CD4-positive, alpha-beta T cell (primary cell): ENCODE measurements at regions not wholly inside any gene's neighbourhood (a gene's known extent, or its start where the extent isn't known, plus 50 kb on each side); places are given as distances from the start of the nearest gene placed in this dataset.

Experiments used
- ATAC-seq: fragments of 200-7000 bp; cut with Tn5 transposase; one replicate; pipeline ENCODE4 v1.10.0; 2022; ENCODE audit warnings: mild to moderate bottlenecking; ENCODE audit not compliant: poor library complexity
- CTCF ChIA-PET: fragments of 350-600 bp; sonication (Branson Sonifier 250); formaldehyde crosslinking; loops from one replicate; lab custom pipeline; 2021; ENCODE audit warnings: antibody characterized with exemption, inconsistent platforms; lab: Charles Lee
- POLR2A ChIA-PET: fragments of 350-600 bp; sonication (Branson Sonifier 250); formaldehyde crosslinking; loops from one replicate; lab custom pipeline; 2021; ENCODE audit warnings: antibody characterized with exemption, inconsistent platforms; lab: Charles Lee
- DNase-seq, 14 experiments: peaks; one replicate each; pipeline ENCODE4 v3.0.0-alpha.2; 2013 to 2020; ENCODE audit warnings: mixed read lengths in 2 of 14
- H3K27ac ChIP-seq, 2 donors: one replicate each; pipeline versions ENCODE4 v1.5.1 to v1.7.0; 2013; ENCODE audit warnings: low read length in 2 of 2, low read depth in 1 of 2, mild to moderate bottlenecking in 1 of 2
- H3K27me3 ChIP-seq, 2 experiments: 1 replicate in 1 of 2; 2 replicates in 1 of 2; pipeline versions ENCODE4 v1.6.1 to v1.7.0; 2013; ENCODE audit warnings: low read length in 2 of 2, control low read depth in 1 of 2, mild to moderate bottlenecking in 1 of 2, moderate library complexity in 1 of 2; ENCODE audit not compliant: insufficient read depth in 2 of 2, control insufficient read depth in 1 of 2
- H3K36me3 ChIP-seq: one replicate; pipeline ENCODE4 v1.6.1; 2013; ENCODE audit warnings: low read length, control low read depth; ENCODE audit not compliant: insufficient read depth
- H3K4me1 ChIP-seq: one replicate; pipeline ENCODE4 v1.6.1; 2013; ENCODE audit warnings: low read length, control low read depth; ENCODE audit not compliant: insufficient read depth
- H3K4me3 ChIP-seq: one replicate; pipeline ENCODE4 v1.5.1; 2013; ENCODE audit warnings: mild to moderate bottlenecking, low read length, moderate library complexity
- H3K9me3 ChIP-seq, 2 experiments: 1 replicate in 1 of 2; 2 replicates in 1 of 2; pipeline versions ENCODE4 v1.6.1 to v1.7.0; 2013; ENCODE audit warnings: low read length in 2 of 2, mild to moderate bottlenecking in 2 of 2, control low read depth in 1 of 2, moderate library complexity in 1 of 2; ENCODE audit not compliant: control insufficient read depth in 1 of 2, insufficient read depth in 1 of 2
- H3K27ac Mint-ChIP-seq: one replicate; pipeline ENCODE4 v1.8.0; 2020; ENCODE audit warnings: mixed read lengths
- H3K27me3 Mint-ChIP-seq: one replicate; pipeline ENCODE4 v1.8.0; 2021; ENCODE audit warnings: mixed read lengths
- H3K36me3 Mint-ChIP-seq: one replicate; pipeline ENCODE4 v1.8.0; 2021; ENCODE audit warnings: low read depth, mixed read lengths
- H3K4me1 Mint-ChIP-seq: one replicate; pipeline ENCODE4 v1.8.0; 2021; ENCODE audit warnings: low read depth, mixed read lengths
- H3K4me3 Mint-ChIP-seq: one replicate; pipeline ENCODE4 v1.8.0; 2020; ENCODE audit warnings: mild to moderate bottlenecking, mixed read lengths
- H3K9me3 Mint-ChIP-seq: one replicate; pipeline ENCODE4 v1.8.0; 2020; ENCODE audit warnings: mixed read lengths
- CTCF ChIP-seq: fragments of 200-600 bp; IDR thresholded peaks from one replicate; pipeline ENCODE4 v1.8.0; 2022; ENCODE audit warnings: antibody characterized with exemption, mild to moderate bottlenecking
- intact Hi-C, 2 experiments: fragments of 100-400 bp; cut with DNase I in 1 of 2; cut with micrococcal nuclease in 1 of 2; formaldehyde crosslinking; loops; one replicate each; pipeline versions ENCODE4 v1.15.1 to v1.9.0; 2023 to 2025; cut with DNase I, micrococcal nuclease

- Mint-ChIP-seq H3K4me3 (no peak overlapping the region), H3K9me3 (no peaks in the 10 kb centered on the region), H3K4me1 (no peaks in the 10 kb centered on the region), H3K27me3 (peaks cover 4% of the 10 kb centered on the region), H3K36me3 (no peaks in the 10 kb centered on the region), H3K27ac (no peak overlapping the region)
- intact Hi-C loops, result no loop called here
- no peaks in the 10 kb centered on the region for H3K36me3 ChIP-seq
- no peak for DNase-seq
- ChIA-PET CTCF (no interaction called here), POLR2A (no interaction called here)
- no peak for ATAC-seq
- H3K4me1 ChIP-seq, result no peaks in the 10 kb centered on the region
- H3K4me3 ChIP-seq, result no peak overlapping the region
- TF ChIP-seq CTCF, result no peak
- H3K9me3 ChIP-seq, result no peaks in the 10 kb centered on the region
- no peaks in the 10 kb centered on the region for H3K27me3 ChIP-seq
- no peak overlapping the region for H3K27ac ChIP-seq
These were observed 438.3 kb upstream of the PSMD7 start for GRCh38 chr16:73858326-73858725.

GRCh38 chr16:73853968-73854367, 442.6 kb upstream of the PSMD7 start:
- H3K27me3 ChIP-seq, result no peaks in the 10 kb centered on the region
- ChIA-PET POLR2A (no interaction called here), CTCF (no interaction called here)
- intact Hi-C loops, result no loop called here
- no peak for TF ChIP-seq CTCF
- no peaks in the 10 kb centered on the region for H3K4me1 ChIP-seq
- peaks cover 0 to 5% of the 10 kb centered on the region in 2 experiments for H3K9me3 ChIP-seq
- H3K9me3 Mint-ChIP-seq, result no peaks in the 10 kb centered on the region
- H3K4me1 Mint-ChIP-seq, result no peaks in the 10 kb centered on the region
- no peak overlapping the region for H3K4me3 Mint-ChIP-seq
- no peak overlapping the region for H3K4me3 ChIP-seq
- H3K27ac Mint-ChIP-seq, result no peak overlapping the region
- no peaks in the 10 kb centered on the region for H3K36me3 ChIP-seq
- no peaks in the 10 kb centered on the region for H3K36me3 Mint-ChIP-seq
- DNase-seq, result no peak
- H3K27ac ChIP-seq, result no peak overlapping the region
- ATAC-seq, result no peak
- H3K27me3 Mint-ChIP-seq, result peaks cover 4% of the 10 kb centered on the region

GRCh38 chr16:73852561-73852960, 444.1 kb upstream of the PSMD7 start:
- DNase-seq (no peak), ATAC-seq (no peak)
- no peaks in the 10 kb centered on the region for H3K36me3 Mint-ChIP-seq
- Histone ChIP-seq H3K4me3 (no peak overlapping the region), H3K36me3 (no peaks in the 10 kb centered on the region), H3K9me3 (peaks cover 0 to 5% of the 10 kb centered on the region in 2 experiments), H3K27ac (no peak overlapping the region), H3K27me3 (no peaks in the 10 kb centered on the region), H3K4me1 (no peaks in the 10 kb centered on the region)
- intact Hi-C loops, result no loop called here
- no peaks in the 10 kb centered on the region for H3K4me1 Mint-ChIP-seq
- H3K9me3 Mint-ChIP-seq, result no peaks in the 10 kb centered on the region
- H3K4me3 Mint-ChIP-seq, result no peak overlapping the region
- CTCF ChIA-PET, result no interaction called here
- peaks cover 4% of the 10 kb centered on the region for H3K27me3 Mint-ChIP-seq
- POLR2A ChIA-PET, result no interaction called here
- no peak overlapping the region for H3K27ac Mint-ChIP-seq
- no peak for TF ChIP-seq CTCF
